Stimulated activated CD8-positive, alpha-beta memory T cell treated with anti-CD3 and anti-CD28 coated beads, Interleukin-7, amount 100 ng/mL, for 4 hours (primary cell): ENCODE measurements at regions not wholly inside any gene's neighbourhood (a gene's known extent, or its start where the extent isn't known, plus 50 kb on each side); places are given as distances from the start of the nearest gene placed in this dataset.

Experiments used
- DNase-seq, 2 donors: peaks; one replicate each; pipeline ENCODE4 v3.0.0-alpha.2; 2020; ENCODE audit warnings: low read depth in 2 of 2

DNA sequence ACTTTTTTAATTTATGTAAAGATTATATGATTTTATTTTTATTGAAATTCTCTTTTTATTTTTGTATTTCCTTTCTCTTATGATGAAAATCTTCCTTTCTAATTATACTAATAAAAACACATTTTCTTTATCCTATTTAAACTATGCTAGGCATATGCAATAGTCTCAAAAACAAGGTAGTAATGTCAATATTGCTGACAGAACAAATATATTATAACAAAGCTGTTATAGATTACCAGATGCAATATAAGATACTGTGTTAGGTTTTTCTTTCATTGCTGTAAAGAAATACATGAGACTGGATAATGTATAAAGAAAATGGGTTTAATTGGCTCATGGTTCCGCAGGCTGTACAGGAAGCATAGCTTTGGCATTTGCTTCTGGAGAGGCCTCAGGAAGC, 631.2 kb upstream of the SOX11 start:
- DNase-seq, result no peak

DNA sequence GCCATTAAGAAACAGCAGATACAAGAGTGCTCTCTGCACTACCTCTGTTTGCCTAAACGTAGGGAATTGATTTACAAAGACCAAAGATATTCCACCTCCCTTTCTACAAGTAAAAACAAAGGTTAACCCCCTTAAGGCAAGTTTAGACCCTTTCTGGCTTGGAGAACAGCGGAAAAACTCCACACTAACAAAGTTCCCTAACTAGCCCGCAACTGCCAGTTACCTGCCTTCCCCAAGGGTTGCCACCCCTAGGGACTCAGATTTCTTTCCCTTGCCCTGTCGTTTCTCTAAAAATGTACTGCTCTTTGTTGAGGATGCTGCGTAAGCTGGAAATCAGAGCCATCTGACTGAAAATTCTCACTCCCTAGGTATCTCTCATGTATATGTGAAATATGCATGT, 627.5 kb upstream of the SOX11 start:
- no peak for DNase-seq

DNA sequence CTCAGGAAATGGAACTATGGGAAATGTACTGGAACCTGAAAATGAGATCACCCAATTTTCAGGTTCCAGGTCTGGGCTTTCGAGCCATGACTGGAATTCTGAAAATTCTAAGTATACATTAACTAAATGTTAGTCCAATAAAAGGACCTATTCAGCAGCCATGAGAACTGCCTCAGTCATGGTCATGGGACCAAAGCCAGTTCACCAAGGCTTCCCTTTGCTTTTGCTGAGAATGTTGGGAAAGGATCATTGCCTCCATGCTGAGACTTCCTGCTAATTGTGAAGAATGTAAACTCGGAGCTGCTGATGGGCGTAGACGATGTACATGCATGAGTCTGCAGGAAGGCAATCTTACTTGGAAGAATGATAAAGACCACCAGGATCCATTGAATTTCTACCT, 624.4 kb upstream of the SOX11 start:
- no peak for DNase-seq

- no peak for DNase-seq
Observed at GRCh38 chr2:5070257-5070656, 621.9 kb upstream of the SOX11 start.

DNA sequence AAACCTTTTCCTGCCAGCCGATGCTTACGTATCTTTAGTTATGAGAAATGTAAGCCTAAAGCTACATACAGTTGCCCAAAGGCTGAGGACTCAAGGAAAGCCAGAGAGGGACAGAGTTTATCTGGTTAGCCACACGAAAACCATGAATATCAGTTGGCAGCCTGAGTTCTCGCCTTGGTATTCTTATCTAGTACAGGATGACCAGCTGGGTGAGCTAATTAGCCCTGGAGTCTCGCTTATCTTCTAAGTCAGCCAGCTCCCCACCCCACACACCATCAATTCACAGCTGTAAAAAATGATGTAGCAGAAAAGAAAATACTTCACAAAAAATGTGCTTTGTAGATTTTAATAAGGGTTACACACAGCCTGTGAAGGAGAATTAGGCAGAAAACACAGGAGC, 617.5 kb upstream of the SOX11 start:
- DNase-seq, result no peak

GRCh38 chr2:5076599-5076998, 615.6 kb upstream of the SOX11 start:
- DNase-seq, result no peak

DNA sequence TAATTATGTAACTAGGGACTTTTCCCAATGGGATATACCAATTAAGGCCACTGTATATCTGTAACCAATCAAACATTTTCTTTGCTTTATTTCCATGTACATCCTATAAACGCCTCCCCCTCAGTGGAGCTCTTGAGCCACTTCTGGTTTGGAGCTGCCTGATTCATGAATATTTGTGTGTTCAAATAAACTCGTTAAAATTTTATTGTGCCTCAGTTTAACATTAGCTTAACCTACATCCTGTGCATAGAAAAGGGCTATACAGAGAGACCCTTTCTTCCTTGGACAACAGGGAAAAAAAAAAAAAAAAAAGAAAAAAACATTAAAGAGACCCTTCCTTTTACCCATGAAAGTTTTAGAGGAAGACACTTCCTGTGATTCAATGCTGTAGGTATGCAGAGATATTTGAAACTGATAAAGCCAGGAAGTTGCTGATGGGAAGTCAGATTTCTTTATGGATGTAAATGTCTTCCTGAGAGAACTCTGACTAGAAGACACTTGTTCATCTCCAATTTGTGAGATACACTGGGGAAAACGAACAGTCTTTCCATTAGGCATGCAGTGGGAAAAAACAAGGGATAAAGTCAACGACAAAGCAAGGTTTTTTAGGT, 614.6 kb upstream of the SOX11 start:
- DNase-seq, result no peak

DNA sequence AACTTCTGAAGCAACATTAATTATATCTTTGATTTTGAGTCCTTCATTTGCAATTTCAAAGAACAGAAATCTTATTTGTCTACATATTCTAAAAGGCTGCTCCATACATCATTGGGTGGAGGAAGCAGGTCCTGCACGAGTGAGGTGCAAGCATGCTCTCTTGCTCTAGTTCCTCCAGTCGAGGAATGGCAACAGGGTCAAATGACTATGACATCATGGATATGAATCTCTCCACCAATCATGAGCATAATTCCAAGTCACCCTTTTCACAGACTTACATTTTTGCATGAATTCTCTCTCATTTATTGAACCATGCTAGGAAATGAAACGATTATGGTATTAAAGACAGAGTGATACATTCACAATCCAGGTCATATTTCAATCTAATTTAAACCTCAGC, 608.8 kb upstream of the SOX11 start:
- no peak for DNase-seq

- DNase-seq, result no peak
Observed at GRCh38 chr2:5089409-5089808, 602.8 kb upstream of the SOX11 start.

DNA sequence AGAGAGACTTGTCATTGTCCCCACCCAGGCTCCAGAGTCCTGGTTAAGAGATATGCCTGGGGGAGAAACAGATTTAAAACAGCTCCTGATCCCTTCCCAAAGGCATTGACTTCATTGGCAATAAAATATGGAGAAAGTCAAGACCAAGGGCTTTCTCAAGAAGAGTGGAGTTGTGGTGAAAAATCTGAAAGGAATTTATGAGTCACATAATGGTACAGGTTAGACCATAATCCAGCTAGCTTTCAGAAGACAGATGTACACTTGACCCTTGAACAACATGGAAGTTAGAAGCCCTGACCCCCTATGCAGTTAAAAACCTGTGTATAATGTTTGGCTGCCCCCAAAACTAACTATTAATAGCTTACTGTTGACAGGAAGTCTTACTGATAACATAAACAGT, 599.1 kb upstream of the SOX11 start:
- no peak for DNase-seq

GRCh38 chr2:5093518-5093917, 598.7 kb upstream of the SOX11 start:
- DNase-seq, result no peak

DNA sequence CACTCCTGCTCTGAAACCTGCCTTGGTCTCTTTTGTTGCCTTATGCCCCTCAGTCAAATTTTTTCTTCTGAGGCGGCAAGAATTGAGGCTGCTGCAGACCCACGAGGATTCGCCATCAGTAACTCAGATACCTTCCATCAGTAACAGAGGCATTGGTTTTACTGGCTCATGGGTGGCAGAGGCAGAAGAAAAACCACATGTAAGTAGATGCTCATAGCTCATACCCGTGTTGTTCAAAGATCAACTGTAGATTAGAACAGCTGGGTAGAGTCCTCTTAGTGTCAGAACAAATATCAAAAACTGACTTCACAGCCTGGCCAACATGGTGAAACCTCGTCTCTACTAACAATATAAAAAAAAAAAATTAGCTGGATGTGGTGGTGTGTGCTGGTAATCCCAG, 598.0 kb upstream of the SOX11 start:
- no peak for DNase-seq

- DNase-seq, result no peak
Observed at GRCh38 chr2:5098286-5098685, 593.9 kb upstream of the SOX11 start.

DNA sequence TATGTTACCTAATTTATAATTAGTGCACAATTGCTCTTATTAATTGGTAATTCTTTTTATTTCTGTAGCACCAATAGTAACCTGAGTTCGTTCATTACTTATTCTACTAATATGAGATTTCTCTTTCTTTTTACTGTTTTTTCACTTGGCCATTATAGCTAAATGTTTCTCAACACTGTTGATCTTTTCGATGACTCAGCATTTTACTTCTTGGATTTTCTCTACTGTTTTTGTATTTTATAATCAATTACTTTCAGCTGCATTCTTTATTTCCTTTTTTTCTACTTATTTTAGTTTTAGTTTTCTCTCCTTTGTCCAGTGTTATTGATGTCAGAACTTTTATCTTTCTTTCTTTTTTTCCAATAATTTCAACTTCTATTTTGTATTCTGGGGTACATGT, 589.4 kb upstream of the SOX11 start:
- no peak for DNase-seq

- no peak for DNase-seq
Observed at GRCh38 chr2:5111581-5111980, 580.6 kb upstream of the SOX11 start.

GRCh38 chr2:5119046-5119445, 573.1 kb upstream of the SOX11 start:
- no peak for DNase-seq

- no peak for DNase-seq
Observed at GRCh38 chr2:5121121-5121520, 571.1 kb upstream of the SOX11 start.

DNA sequence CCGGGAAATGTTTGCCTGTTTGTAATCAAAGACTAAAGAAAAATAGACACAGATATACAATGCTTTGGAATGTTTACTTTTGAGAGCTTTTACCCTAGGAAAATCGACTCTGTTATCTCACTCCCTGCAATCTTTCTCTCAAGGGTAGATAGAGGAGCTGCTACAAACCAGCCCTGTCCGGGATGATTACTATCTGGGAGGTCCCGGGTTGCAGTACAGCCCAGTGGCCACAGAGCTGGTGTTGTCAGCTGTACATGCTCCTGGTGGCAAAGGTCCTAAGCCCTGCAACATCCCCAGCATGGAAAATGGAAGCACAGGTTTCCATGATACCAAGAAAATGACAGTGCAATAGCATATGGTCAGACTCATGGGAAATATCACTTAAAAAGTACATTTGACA, 570.5 kb upstream of the SOX11 start:
- no peak for DNase-seq

DNA sequence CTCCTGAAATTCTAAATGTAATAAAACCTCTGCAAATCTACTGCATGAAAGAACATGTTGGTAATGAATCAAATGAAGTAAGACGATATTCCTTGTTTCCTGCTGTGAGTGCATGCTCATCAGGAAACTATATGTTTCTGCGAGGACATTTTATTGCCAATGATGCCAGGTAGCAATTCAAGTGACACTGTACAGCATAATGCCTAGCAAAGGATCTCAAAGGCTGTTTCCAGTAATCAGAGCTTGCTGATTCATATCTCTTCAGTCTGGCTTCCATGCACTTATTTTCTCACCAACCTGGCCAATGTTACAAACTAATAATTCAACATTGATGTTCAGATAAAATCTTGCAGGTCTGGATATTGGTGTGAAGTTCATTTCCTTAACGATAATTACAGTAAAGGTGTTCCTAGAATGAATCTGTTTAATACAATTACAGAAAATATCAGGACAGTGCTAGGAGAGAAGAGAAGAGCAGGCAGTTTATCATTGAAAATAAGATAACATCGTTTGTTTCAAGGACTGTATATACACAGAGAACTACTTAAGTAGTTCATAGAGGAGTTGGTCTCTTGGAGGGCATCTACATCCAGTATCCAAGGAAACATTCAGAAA, 568.5 kb upstream of the SOX11 start:
- no peak for DNase-seq

GRCh38 chr2:5125017-5125730, 567.0 kb upstream of the SOX11 start:
- no peak for DNase-seq

GRCh38 chr2:5132281-5132680, 559.9 kb upstream of the SOX11 start:
- no peak for DNase-seq

- no peak for DNase-seq
Observed at GRCh38 chr2:5140347-5140746, 551.8 kb upstream of the SOX11 start.

DNA sequence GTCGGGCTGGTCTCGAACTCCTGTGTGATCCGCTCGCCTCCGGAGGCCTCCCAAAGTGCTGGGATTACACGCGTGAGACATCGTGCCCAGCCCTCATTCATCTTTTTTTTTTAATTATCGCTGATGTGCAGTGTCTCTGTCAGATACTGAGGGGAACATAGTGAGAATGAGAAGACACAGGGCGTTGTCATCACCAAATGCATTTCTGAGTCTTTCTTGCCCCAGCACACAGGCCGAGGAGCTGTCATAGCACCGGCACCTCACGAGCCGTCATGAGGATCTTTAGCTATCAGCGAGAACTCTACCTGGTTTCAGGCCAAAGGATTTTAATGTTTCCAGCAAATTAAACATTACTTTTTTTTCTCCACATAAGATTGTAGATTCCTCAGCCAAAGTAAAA, 548.0 kb upstream of the SOX11 start:
- DNase-seq, result no peak

GRCh38 chr2:5145053-5145452, 547.1 kb upstream of the SOX11 start:
- no peak for DNase-seq
